ENCODE measurements at regions not wholly inside any gene's neighbourhood (a gene's known extent, or its start where the extent isn't known, plus 50 kb on each side); places are given as distances from the start of the nearest gene placed in this dataset.

- intact Hi-C loops (cut with micrococcal nuclease; ENCODE audit: unreplicated experiment): no loop called here
Observed at GRCh38 chr22:48700180-48700565, 1127.5 kb downstream of the BRD1 start.

GRCh38 chr22:48699511-48699910 is 1128.2 kb downstream of the BRD1 start:
- no peak for DNase-seq (ENCODE audit: low read depth, low spot score)
- no peaks in the 10 kb centered on the region for H3K4me1 ChIP-seq (ENCODE audit: control insufficient read depth, insufficient read depth, low read length)
- POLR2A ChIA-PET: interaction anchor here (0.7 kb wide), 1 partner anchor 35 kb away, joined by 3 read pairs; no protein-coding TSS in a partner anchor
- no peaks in the 10 kb centered on the region for H3K9me3 ChIP-seq (ENCODE audit: control insufficient read depth, insufficient read depth, low read depth, low read length)
- no TSS peak for BruUV-seq (replicated peaks)
- no peak for TF ChIP-seq CTCF (IDR thresholded peaks at IDR 0.05)
- no peak for TF ChIP-seq SIN3A (IDR thresholded peaks at IDR 0.05; ENCODE audit: borderline replicate concordance, insufficient read depth, low read depth, low read length)
- no peak for TF ChIP-seq TCF7L2 (IDR thresholded peaks at IDR 0.05; ENCODE audit: low read depth, low read length)
- no peak for TF ChIP-seq POLR2AphosphoS5 (IDR thresholded peaks at IDR 0.05; ENCODE audit: low read depth, low read length)
- TF ChIP-seq REST (IDR thresholded peaks at IDR 0.05; ENCODE audit: insufficient read depth in 1 of 2, low read depth in 2 of 2, low read length in 1 of 2): no peak
- in situ Hi-C loops (cut with HindIII; ENCODE audit: low pct_unique_long_range_greater_than_20kb, low sequenced_read_pairs): no loop called here
- intact Hi-C loops (cut with micrococcal nuclease; ENCODE audit: unreplicated experiment): no loop called here
- no peak overlapping the region for H3K4me3 ChIP-seq (ENCODE audit: low read depth in 2 of 2, low read length in 2 of 2)
- no peaks in the 10 kb centered on the region for H3K36me3 ChIP-seq (ENCODE audit: control insufficient read depth, insufficient read depth, low read length)
- ATAC-seq: no peak
- H3K27me3 ChIP-seq (ENCODE audit: control insufficient read depth, insufficient read depth, low read length): no peaks in the 10 kb centered on the region
- CTCF ChIA-PET: no interaction called here
- no peak overlapping the region for H3K27ac ChIP-seq (ENCODE audit: low read length)

More at GRCh38 chr22:48700180-48700565, 1127.5 kb downstream of the BRD1 start:
- Histone ChIP-seq H3K4me1 (ENCODE audit: control insufficient read depth, insufficient read depth, low read length) (no peaks in the 10 kb centered on the region), H3K27me3 (ENCODE audit: control insufficient read depth, insufficient read depth, low read length) (no peaks in the 10 kb centered on the region), H3K36me3 (ENCODE audit: control insufficient read depth, insufficient read depth, low read length) (no peaks in the 10 kb centered on the region), H3K9me3 (ENCODE audit: control insufficient read depth, insufficient read depth, low read depth, low read length) (no peaks in the 10 kb centered on the region), H3K4me3 (ENCODE audit: low read depth in 2 of 2, low read length in 2 of 2) (no peak overlapping the region), H3K27ac (ENCODE audit: low read length) (no peak overlapping the region)
- ChIA-PET CTCF (no interaction called here), POLR2A (no interaction called here)
- ATAC-seq: no peak
- TF ChIP-seq REST (IDR thresholded peaks at IDR 0.05; ENCODE audit: insufficient read depth in 1 of 2, low read depth in 2 of 2, low read length in 1 of 2) (no peak), TCF7L2 (IDR thresholded peaks at IDR 0.05; ENCODE audit: low read depth, low read length) (no peak), CTCF (IDR thresholded peaks at IDR 0.05) (no peak), POLR2AphosphoS5 (IDR thresholded peaks at IDR 0.05; ENCODE audit: low read depth, low read length) (no peak), SIN3A (IDR thresholded peaks at IDR 0.05; ENCODE audit: borderline replicate concordance, insufficient read depth, low read depth, low read length) (no peak)
- no TSS peak for BruUV-seq (replicated peaks)
- DNase-seq (ENCODE audit: low read depth, low spot score): no peak
- in situ Hi-C loops (cut with HindIII; ENCODE audit: low pct_unique_long_range_greater_than_20kb, low sequenced_read_pairs): no loop called here

Measured in Panc1 (cell line).